Fibroblast of villous mesenchyme (primary cell): ENCODE measurements at regions not wholly inside any gene's neighbourhood (a gene's known extent, or its start where the extent isn't known, plus 50 kb on each side); places are given as distances from the start of the nearest gene placed in this dataset.

Experiments
- DNase-seq: peaks from one replicate; pipeline ENCODE4 v3.0.0-alpha.2; 2010; ENCODE audit warnings: low read depth
- H3K4me3 ChIP-seq: 2 replicates; pipeline ENCODE4 v1.5.1; 2011; ENCODE audit warnings: low read depth, mild to moderate bottlenecking, low read length
- TF ChIP-seq, protein P1 (sequence below): IDR thresholded peaks from 2 replicates; pipeline ENCODE4 v1.5.1; 2012; ENCODE audit warnings: low read depth, mild to moderate bottlenecking, low read length; ENCODE audit not compliant: insufficient read depth

DNA sequence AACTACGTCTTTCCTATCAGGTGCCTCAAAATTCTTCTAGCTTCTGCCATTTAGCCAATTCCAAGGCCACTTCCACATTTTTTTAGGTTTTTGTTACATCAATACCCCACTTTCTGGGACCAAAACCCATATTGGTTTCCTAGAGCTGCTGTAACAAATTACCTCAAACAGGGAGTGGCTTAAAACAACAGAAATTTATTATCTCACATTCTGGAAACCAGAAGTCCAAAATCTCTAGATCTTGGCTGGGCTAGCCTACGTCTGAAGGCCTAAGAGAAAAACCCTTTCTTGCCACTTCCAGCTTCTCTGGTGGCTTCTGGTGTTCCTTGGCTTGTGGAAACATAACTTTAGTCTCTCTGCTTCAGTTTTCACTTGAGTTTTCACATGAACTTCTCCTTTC lies 85.1 kb upstream of the BMPER start:
- DNase-seq = no peak
- H3K4me3 ChIP-seq = no peak overlapping the region
- TF ChIP-seq, protein P1, sequence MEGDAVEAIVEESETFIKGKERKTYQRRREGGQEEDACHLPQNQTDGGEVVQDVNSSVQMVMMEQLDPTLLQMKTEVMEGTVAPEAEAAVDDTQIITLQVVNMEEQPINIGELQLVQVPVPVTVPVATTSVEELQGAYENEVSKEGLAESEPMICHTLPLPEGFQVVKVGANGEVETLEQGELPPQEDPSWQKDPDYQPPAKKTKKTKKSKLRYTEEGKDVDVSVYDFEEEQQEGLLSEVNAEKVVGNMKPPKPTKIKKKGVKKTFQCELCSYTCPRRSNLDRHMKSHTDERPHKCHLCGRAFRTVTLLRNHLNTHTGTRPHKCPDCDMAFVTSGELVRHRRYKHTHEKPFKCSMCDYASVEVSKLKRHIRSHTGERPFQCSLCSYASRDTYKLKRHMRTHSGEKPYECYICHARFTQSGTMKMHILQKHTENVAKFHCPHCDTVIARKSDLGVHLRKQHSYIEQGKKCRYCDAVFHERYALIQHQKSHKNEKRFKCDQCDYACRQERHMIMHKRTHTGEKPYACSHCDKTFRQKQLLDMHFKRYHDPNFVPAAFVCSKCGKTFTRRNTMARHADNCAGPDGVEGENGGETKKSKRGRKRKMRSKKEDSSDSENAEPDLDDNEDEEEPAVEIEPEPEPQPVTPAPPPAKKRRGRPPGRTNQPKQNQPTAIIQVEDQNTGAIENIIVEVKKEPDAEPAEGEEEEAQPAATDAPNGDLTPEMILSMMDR = no peak

DNA sequence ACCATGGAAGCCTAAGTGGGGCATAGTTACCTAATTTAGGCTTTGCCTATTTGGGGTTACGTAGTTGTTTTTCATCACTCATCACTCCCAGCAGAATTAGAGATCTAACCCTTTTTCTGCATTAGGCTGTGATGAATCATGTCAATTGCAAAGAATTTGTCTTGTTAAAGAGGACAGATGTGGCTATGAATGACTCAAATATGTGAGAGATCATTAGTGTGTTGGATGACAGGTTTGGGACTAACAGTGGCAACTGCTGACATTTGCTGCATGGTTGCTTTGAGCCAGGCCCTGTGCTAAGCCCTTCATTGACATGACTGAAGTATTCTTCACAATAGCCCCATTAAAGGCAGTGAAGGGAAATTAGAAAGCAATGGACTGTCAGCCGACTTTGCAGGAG lies 83.4 kb upstream of the BMPER start:
- DNase-seq = no peak
- no peak overlapping the region for H3K4me3 ChIP-seq
- TF ChIP-seq, protein P1 = no peak

DNA sequence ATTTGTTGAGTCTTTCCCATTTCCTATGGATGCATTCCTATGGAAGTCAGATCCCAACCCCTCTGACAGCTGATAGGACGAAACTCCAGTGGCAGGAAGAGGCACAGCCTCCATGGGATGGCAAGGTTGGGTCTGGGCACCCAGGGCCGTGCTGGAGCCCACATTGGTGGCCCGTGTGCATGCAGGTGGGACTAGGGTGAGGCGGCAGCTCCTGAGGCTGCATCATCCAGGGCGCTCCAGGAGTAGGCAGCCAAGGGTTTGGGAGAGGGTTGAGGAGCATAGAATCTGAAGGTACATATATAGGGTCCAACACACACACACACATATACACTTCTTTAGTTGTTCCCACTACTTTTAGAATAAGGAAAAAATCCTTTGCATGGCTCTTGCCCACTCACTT lies 81.4 kb upstream of the BMPER start:
- TF ChIP-seq, protein P1 = no peak
- no peak overlapping the region for H3K4me3 ChIP-seq
- no peak for DNase-seq

DNA sequence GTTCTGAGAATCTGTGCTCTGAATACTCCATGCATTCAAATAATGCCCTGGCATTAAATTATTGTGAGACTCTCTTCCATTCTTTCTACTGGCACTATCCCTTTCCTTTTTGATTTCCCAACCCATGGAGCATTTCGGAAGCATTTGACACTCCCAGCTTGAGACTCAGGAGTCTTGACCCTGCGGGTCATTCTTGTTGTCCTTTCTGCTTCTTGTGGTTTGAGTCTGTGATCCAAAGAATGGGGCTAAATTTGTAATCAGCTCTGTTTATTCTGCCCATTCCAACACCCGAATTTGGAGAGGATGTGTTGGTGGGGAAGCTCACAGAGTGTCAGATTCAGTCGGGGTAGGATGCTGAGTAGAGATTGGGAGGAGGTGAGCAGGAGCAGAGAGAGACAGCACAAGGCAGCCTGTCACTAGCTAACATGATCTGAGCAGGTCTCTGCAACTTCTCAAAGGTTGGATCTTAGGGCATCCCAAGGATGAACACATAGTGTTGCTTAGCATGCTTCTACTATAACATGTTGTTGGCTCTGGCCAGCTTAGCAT lies 80.4 kb upstream of the BMPER start:
- H3K4me3 ChIP-seq = no peak overlapping the region
- no peak for DNase-seq
- TF ChIP-seq, protein P1 = no peak

DNA sequence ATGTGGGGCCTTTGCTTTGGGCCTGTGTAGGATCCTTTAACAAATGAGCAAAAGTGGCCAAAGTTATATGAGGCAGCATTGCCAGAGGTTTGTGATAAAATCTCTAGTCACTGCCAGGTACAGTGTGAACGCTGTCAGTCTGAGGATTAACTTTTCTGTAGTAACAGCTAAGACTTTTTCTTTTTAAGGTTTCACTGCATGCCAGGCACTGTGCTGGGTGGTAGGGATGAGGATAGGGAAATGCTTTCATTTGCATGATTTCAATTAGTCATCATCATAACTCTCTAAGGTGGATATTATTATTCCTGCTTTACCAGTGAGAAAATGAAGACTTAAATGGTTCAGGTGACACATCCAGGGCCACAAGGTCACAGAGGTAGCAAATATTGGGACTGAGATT lies 79.7 kb upstream of the BMPER start:
- no peak overlapping the region for H3K4me3 ChIP-seq
- no peak for DNase-seq
- TF ChIP-seq, protein P1 = no peak

DNA sequence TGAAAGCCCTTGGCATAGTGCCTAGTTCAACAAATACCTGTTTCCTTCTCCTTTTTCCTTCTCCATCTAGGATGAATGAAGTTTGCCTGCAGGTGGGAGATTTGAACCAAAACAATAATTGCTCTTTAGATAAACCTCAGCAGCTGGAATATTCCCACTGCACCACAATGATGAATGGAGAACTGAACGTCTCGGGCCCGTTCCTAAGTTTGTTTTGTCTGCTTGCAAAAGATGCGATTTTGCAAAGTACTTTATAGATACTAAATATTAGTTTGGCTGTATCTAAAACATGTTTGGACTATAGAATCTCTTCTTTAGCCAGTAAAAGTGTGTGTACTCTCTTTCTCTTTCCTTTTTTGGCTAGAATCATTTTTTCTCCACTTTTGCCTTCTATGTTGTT lies 75.8 kb upstream of the BMPER start:
- no peak for DNase-seq
- TF ChIP-seq, protein P1 = no peak
- H3K4me3 ChIP-seq = no peak overlapping the region
